ENCODE measurements at regions not wholly inside any gene's neighbourhood (a gene's known extent, or its start where the extent isn't known, plus 50 kb on each side); places are given as distances from the start of the nearest gene placed in this dataset.

DNA sequence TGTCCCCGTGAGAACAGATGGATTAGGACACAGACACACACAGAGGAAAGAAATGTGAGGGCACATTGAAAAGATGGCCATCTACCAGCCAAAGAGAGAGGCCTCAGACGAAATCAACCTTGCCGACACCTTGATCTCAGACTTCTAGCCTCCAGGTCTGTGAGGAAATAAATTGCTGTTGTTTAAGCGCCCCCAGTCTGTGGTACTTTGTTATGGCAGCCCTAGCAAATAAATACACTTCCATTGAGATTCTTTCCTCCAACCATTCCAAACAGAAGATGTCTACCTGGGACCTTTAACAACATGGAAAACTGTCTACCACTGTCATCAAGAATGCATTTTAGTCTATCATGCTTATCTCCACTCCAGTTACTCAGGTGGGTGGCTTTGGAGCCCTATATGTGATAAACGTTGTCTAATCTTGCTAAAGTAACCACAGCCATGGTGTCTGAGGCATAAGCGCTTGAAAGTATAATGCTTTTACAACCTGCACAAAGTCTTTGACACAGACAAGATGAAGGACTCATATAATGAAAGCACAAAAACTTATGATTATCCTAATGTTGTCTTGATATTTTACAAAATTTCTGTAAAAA is 244.3 kb downstream of the MTERF1 start:
- peak; percentile 8 for DNase-seq

DNA sequence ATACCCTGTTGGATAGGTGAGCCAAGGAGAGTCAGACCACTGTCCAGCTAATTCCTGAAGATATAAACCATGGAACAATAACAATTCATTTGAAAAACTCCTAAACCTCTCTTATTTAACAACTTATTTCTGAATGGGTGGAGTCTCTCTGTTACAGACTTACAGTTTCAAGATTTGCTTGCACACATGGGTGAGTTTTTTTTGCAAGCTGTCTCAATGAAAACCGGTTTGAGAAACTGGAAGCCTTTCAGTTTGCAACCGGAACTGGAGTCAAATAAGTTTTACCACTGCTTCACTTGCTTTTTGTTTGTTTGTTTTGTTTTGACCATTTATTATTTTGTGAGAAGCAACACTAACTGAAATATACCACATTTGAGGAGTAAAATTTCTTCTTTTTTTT is 243.8 kb downstream of the MTERF1 start:
- no peak for DNase-seq

DNA sequence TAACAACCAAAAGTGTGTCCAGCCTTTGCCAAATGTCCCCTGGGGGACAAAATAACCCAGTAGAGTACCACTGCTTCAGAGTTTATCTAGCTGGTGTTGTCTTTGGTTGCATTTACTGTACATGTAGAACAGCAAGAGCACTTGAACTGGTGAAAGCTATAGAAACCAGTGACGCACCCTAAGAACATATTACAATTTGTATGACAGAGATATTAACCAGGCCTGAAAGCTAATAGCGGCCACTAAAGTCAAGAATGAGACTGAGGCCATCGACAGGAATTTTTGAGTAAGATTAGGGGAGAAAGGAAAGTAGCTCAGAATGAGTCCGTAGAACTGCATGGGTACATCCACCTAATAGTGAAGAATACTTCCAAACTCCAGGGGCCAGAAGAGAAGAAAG is 236.2 kb downstream of the MTERF1 start:
- DNase-seq, result no peak

DNA sequence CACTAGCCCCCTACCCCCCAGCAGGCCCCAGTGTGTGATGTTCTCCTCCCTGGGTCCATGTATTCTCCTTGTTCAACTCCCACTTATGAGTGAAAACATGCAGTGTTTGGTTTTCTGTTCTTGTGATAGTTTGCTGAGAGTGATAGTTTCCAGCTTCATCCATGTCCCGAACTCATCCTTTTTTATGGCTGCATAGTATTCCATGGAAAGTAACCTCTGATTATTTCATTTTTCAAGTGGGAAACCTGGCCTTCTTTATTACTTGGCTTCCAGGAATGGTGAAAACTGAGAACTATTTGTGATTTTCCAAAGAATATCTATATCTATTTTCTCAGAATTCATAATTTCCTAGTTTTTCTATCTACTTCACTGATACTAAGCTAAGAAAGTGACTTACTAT is 235.0 kb downstream of the MTERF1 start:
- DNase-seq, result no peak

DNA sequence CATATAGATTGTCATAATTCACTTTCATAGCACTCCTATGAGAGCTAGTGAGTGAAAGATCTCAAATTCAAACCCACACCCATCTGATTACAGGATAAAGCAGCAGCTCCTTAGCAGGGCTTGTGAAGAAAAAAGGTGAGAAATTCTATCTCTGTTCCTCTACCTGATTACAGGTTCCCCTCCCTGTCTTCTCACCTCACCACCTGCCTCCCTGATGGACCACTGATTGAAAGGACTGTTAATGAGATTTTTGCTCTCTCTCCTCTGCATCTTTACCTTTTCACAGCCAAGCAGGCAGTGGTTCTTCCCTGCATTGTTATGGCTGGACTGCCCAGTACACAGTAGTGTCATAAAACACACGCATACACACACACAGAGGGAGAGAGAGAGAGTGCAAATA is 228.5 kb downstream of the MTERF1 start:
- DNase-seq, result no peak

DNA sequence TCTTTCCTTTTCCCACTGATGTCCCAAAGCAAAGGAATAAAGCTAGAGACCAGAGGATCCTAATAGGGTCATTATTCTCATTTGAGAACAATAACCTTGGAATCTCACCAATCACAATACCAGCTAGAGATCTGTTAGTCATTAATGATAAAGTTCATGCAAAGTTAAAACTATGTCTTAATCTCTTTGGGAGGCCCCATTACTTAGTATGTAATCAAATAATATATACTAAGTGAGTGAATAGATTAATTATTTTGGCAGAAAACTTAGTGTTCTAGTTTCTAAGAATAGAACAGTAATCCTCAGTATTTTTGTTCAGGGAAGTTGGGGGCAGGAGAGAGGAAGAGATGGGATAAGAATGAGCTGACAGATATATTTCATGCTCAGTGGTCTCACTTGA is 227.2 kb downstream of the MTERF1 start:
- DNase-seq, result no peak

DNA sequence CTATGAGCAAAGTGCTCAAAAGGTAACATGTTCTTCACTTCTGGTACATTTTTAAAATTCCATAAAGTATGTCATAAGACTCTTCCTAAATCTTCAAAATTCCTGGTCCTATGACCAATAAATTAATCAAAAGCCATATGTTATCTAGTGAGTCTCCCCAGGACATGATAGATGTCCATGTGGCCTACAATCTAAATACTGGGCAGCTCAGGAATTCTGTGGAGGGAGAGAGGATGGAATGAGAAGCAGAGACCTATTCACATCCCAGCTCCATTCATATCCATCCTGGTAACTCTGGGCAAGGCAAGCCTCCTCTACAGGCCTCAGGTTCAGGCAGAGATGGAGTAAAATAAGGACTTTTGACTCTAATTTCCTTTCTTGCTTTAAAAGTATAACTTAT is 224.8 kb downstream of the MTERF1 start:
- no peak for DNase-seq

DNA sequence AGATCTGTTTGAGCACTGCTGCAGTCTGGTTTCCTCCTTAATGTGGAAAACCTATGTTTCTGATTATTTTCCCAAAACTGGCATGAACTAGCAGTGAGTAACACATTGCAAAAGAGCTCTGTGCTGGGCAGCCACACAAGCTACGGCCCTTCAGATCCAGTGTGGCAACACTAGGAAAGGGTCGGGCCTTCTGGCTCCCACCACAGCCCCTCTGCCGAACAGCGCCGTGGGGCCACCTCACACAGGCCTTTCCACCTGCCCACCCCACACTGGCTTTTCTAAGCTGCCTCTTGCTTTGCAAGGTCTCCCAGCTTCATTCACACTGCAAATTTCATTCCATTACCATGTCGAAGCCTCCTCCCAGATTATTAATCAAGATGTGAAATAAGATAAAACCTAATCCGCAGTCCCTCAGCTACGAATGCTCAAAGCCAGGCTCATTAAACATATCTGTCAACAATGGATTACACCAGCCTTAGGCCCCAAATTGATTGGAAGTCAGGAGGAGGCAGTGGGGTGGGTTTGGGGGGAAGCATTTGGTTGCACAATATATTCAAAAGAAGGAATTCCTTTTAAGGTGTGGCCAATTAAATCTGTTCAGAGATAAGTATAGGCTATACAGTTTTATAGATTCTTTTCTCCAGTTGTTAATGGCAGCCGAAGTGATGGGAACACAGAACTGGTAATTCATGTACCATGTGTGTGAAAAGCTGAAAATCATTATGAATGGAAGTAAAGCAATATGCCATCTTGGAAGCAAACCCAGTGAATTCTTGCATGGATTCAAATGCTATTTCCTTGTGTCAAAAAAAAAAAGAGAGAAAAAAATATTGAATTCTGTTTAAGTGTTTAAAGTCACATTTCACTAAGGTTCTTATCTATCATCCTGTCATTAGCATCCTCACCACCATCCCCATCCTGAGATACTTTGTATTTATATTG is 223.7 kb downstream of the MTERF1 start:
- no peak for DNase-seq

DNA sequence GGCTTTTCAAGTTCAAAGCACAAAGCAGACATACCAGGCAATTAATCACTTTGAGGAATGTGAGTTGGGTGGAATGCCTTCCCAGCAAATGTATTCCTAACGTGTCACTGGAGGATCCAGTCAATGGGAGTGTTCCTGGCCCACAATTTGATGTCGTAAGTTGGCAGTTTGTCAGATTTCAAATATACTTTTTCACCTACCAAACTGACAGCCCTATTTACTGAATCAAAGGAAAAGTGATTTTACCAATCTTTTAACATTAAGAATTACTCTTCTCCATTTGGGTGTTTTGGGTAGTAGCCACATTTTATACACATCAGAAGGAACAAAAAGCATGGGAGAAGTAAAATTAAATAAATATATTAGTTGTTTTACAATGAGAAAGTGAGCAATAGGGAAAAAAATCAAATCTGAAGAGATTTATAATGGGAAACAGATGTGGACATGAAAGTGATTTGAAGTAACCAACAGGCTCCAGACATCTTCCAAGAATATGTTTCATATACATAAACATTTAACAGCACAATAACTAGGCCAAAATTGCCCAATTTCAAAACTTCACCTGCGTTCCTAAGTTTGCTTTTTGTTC is 222.9 kb downstream of the MTERF1 start:
- no peak for DNase-seq

DNA sequence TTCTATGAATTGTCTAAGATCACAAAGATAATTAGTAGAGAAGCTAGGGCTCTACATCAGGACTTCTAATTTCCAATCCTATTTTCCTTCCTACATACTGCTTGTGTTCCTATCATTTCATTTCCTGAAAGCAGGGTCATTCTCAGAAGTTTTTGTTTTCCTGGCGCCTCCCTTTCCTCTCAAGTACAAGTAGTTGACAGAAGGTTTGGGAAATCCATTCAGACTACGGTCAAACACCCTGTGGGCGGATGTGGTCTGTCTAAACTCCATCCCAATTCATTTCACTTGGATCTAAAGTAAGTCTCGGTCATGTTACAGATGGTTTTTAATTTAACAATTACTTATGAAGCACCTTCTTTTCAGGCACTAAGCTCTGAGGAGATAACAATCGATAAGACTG is 221.4 kb downstream of the MTERF1 start:
- no peak for DNase-seq

DNA sequence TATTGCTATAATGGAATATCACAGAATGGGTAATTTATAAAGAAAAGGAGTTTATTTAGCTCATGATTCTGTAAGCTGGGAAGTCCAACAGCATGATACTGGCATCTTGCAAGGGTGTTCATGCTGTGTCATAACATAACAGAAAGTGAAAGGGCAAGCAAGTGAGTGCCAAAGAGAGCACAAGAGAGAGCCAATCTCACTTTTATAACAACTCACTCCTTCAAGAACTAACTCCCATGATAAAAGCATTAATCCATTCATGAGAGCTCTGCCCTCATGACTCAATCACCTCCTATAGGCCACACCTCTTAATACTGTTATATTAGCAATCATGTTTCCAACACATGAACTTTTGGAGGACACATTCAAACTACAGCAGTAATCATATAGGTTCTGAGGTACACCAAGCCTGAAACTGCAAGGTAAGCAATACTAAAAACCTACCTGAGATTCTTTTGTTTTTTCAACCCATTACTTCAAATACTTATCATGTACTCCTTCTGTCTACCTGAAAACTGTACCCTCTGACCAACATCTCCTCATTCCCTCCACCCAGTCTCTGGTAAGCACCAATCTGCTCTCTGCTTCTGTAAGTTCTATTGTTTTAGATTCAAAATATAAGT is 219.7 kb downstream of the MTERF1 start:
- DNase-seq, result no peak

DNA sequence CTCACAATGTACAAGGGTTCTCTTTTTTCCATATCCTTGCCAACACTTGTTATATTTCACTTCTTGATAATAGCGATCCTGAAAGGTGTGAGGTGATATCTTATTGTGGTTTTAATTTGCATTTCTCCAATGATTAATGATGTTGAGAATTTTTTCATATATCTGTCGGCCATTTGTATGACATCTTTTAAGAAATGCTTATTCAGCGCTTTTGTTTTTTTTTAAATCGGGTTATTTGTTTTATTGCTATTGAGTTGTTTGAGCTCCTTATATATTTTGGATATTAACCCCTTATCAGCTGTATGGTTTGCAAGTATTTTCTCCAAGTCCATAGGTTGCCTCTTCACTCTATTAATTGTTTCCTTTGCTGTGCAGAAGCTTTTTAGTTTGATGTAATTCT is 218.8 kb downstream of the MTERF1 start:
- DNase-seq, result no peak

DNA sequence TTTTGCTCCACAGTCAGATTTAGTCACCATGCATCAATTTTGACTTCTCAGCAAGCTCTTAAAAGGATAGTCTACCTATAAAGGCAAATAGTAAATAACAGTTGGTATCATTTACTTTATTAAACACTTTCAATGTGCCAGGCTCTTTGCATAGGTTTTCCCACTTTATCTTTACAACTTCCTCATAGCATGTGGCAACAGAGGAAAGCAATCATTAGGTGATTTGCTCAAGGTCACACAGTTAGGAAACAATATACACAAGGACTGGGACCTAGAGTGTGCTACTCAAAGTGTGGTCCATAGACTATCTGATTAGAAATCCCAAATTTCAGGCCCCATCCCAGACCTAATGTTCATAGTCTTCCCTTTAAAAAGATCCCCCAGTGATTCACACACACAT is 212.3 kb downstream of the MTERF1 start:
- DNase-seq, result no peak

DNA sequence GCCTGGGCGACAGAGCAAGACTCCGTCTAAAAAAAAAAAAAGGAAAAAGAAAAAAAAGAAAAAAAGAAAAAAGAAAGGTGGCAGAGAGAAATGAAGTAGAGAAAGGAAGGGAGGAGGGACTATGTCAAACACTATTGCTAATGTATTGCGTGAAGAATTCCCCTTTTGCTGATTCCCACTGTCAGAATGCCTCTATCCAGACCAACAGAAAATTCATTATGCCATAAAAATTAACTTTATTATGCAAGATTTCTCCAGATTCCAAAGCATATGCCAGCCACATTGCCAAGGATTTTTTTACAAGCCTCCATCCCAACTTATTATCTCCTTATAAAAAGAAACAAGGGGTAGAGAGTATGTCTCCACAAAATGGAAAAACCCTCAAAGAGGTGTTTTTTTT is 209.3 kb downstream of the MTERF1 start:
- no peak for DNase-seq

DNA sequence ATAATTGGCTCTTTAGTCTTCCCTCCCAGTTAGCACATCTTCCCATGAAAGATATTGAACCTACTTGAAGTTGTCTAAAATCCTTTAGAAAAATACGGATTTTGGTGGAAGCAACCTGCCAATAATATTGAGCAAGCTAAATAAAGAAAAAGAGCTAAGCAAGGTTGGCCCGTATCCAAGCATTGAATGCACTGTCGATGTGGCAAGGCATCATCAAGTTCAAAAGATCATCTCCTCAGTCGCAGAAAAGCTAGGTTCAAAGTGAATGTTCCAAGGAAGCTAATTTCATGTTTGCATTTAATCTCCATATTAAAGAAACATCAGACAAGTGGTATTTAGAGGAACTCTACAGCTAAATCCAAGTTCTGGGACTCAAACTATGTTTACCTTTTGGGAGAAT is 206.0 kb downstream of the MTERF1 start:
- DNase-seq, result no peak

DNA sequence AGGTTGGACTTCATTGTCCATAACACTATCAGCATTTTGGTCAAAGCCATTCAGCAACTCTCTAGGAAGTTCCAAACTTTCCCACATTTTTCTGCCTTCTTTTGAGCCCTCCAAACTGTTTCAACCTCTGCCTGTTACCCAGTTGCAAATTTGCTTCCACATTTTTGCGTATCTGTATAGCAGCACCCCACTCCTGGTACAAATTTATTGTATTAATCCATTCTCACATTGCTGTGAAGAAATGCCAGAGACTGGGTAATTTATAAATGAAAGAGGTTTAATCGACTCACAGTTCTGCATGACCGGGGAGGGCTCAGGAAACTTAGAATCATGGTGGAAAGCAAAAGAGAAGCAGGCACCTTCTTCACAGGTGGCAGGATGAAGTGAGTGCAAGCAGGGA is 198.8 kb downstream of the MTERF1 start:
- no peak for DNase-seq

DNA sequence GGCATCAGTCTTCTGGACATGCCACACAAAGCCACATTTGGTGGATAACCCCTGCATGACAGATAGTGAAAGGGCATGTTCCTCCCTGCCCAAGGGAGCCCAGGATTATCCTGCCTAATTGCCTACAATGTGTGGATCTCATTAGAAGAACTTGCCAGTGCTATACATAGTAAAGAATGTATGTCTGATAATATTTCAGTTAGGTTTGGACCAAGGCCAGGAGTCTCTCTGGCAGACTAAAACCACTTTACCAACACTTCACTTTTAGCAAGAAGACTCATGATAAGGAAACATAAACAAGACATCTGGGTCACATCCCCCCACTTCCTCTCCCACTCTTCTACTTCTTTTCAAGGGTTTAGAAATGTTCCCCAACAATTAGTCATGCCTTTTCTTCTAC is 196.7 kb downstream of the MTERF1 start:
- DNase-seq, result peak; percentile 20

DNA sequence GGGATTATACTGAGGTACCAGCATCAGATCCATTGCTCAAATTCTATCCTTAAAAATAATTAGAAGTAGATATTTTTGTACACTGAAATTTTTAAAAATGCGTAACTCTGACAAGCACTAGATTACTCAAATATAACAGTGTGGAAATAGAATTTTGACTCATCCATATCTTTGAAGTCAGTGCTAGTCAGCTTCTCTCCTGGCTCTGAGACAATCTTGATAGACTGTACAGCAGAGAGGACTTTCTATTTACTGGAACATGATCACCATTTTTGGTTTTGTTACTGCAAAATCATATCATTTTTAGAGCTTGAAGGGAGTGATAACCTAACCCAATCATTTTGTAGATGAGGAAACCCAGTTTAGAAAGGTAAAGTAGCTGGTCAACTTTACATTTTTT is 195.0 kb downstream of the MTERF1 start:
- no peak for DNase-seq

DNA sequence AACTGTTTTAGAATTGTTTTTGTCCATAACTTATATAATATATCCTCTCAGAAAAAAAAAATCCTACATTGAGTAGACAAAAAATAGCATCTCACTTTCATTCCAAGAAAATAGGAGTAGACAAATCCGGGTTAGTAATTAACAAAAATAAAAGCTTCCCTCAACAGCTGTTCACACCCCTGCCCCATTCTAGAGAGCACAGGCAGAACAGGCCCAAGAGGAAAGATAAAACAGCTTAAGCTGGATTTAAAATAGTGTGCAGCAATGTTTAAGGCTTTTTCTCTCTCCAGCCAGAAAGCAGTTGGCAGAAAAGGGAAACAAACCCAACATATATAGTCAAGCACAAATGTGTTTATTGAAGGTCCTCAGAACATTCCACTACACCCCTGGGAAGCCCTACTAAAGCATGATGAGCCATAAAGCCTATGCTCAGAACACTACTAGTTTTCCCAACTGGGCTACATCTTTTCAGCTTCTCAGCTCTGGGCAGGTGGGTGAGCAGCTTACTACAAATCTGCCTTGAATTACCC is 189.9 kb downstream of the MTERF1 start:
- DNase-seq, result no peak

DNA sequence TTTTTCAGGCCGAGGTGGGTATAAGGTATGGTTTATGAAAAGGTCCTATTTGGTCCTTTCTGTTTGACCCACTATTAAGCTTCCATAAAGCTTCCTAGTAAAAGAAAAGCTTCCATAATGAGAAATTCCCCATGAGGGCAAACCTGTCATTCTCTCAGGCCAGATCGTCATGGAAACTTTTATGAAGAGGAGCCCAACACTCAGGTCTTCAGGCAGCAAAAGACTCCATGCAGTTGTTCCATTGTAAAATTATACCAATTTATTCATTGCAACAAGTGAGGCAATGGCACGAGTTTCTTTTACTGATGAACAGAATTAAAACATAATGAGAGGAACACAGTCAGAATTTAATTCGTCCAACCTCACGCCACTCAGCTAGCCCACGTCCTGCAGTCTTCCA is 188.6 kb downstream of the MTERF1 start:
- DNase-seq, result no peak

DNA sequence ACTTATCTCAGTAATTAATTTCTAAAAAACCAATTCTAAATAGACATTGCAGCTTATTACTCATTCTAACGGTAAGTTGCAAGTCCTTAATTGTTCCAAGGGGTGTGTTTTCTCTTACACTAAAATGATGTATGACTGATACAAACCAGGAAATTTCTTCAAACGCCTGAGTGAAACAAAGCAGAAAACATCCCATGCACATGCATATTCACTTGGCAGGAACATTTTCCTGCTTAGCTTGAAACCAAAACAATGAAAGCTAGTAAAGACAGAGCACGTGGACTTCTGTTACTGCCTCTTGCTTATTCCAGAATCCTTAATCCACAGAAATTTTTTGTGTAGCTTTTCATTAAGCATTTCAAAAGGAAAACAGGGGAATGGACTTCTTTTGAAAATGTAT is 187.7 kb downstream of the MTERF1 start:
- no peak for DNase-seq

DNA sequence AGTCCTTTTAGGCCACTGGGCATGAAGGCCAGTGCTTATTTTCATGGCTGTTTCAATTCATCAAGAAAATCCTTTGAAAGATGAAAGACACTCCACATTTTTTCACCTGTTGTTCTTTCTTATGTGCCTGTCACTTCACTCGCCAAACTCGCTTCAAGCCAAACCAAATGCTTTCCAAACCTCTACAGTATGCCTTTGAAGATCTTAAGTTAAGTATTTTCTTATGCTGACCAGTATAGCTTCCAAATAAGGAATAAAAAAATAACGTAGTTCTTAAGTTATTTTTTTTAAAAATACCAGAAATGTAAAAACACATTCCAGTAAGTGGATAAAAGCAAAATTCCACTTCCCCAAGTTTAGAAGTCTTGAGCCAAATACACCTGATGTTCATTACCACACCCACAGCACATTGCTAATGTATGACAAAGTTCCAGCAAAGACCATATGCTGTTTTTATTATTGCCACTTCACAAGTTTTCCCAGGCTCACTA is 186.1 kb downstream of the MTERF1 start:
- no peak for DNase-seq

DNA sequence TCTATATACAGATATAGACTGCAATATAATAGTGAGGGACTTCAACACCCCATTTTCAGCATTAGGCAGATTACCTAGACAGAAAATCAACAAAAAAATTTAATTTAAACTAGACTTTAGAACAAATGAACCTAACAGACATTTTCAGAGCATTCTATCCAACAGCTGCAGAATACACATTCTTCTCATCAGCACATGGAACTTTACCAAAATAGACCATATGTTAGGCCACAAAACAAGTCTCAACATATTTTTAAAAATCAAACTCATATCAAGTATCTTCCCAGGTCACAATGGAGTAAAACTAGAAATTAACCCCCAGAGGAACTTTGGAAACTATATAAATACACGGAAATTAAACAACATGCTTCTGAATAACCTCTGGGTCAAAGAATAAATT is 169.6 kb downstream of the MTERF1 start:
- no peak for DNase-seq

Measured in GF-D8 (cell line).